ENCODE measurements at regions not wholly inside any gene's neighbourhood (a gene's known extent, or its start where the extent isn't known, plus 50 kb on each side); places are given as distances from the start of the nearest gene placed in this dataset.

DNA sequence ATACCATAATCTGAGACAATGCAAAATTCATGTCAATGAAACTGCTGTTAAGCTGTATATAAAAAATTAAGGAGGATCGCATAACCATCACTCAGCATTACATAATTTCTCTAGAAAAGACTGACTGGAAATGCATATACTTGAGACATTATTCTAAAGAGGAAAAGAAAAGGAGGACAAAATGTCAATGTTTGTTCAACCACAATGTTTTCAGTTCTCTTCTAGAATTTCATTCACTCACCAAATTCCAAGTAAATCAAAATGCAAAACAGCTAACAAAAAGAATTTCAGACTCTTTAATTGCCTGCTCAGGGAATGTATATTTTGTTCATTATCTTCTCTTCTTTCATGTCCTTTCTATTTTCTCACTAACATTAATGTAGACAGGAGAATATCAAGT is 106.2 kb upstream of the CCDC28A start:
- intact Hi-C loops (cut with micrococcal nuclease): no loop called here
- no peaks in the 10 kb centered on the region for H3K36me3 ChIP-seq (ENCODE audit: control insufficient read depth in 1 of 2, insufficient read depth in 2 of 2, low read length in 2 of 2)
- H3K27me3 ChIP-seq (ENCODE audit: insufficient read depth, low read length): no peaks in the 10 kb centered on the region
- TF ChIP-seq, protein P1, sequence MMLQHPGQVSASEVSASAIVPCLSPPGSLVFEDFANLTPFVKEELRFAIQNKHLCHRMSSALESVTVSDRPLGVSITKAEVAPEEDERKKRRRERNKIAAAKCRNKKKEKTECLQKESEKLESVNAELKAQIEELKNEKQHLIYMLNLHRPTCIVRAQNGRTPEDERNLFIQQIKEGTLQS (IDR thresholded peaks at IDR 0.05): no peak
- TF ChIP-seq YY1 (IDR thresholded peaks at IDR 0.05; ENCODE audit: extremely low read depth, insufficient replicate concordance, low read depth, low read length) (no peak), JUND (IDR thresholded peaks at IDR 0.05) (no peak), POLR2A (IDR thresholded peaks at IDR 0.05; ENCODE audit: borderline replicate concordance, extremely low read depth, insufficient read depth, insufficient read length) (no peak), TCF7L2 (IDR thresholded peaks at IDR 0.05; ENCODE audit: borderline replicate concordance, extremely low read depth, insufficient read depth, insufficient read length) (no peak), FOSL1 (IDR thresholded peaks at IDR 0.05; ENCODE audit: low read depth) (no peak), POLR2AphosphoS5 (IDR thresholded peaks at IDR 0.05; ENCODE audit: low read depth, low read length) (no peak), MAX (IDR thresholded peaks at IDR 0.05) (no peak), CBX3 (IDR thresholded peaks at IDR 0.05; ENCODE audit: low read depth) (no peak), ZNF274 (IDR thresholded peaks at IDR 0.05; ENCODE audit: low read depth, low read length) (no peak), SIN3A (IDR thresholded peaks at IDR 0.05; ENCODE audit: low read depth) (no peak), SRF (IDR thresholded peaks at IDR 0.05; ENCODE audit: low read depth) (no peak), RAD21 (IDR thresholded peaks at IDR 0.05; ENCODE audit: low read depth) (no peak), EZH2phosphoT487 (IDR thresholded peaks at IDR 0.05; ENCODE audit: borderline replicate concordance) (no peak), SP1 (IDR thresholded peaks at IDR 0.05; ENCODE audit: low read depth) (no peak), EGR1 (IDR thresholded peaks at IDR 0.05; ENCODE audit: low read depth) (no peak), CEBPB (IDR thresholded peaks at IDR 0.05; ENCODE audit: low read depth) (no peak), REST (IDR thresholded peaks at IDR 0.05; ENCODE audit: low read depth) (no peak)
- TF ChIP-seq, protein P2, sequence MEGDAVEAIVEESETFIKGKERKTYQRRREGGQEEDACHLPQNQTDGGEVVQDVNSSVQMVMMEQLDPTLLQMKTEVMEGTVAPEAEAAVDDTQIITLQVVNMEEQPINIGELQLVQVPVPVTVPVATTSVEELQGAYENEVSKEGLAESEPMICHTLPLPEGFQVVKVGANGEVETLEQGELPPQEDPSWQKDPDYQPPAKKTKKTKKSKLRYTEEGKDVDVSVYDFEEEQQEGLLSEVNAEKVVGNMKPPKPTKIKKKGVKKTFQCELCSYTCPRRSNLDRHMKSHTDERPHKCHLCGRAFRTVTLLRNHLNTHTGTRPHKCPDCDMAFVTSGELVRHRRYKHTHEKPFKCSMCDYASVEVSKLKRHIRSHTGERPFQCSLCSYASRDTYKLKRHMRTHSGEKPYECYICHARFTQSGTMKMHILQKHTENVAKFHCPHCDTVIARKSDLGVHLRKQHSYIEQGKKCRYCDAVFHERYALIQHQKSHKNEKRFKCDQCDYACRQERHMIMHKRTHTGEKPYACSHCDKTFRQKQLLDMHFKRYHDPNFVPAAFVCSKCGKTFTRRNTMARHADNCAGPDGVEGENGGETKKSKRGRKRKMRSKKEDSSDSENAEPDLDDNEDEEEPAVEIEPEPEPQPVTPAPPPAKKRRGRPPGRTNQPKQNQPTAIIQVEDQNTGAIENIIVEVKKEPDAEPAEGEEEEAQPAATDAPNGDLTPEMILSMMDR (IDR thresholded peaks at IDR 0.05 in 2 of 3, conservative IDR thresholded peaks at IDR 0.05 in 1 of 3; ENCODE audit: borderline replicate concordance in 1 of 3, insufficient read depth in 1 of 3, low read depth in 2 of 3, low read length in 2 of 3): no peak
- TF ChIP-seq, protein P3, sequence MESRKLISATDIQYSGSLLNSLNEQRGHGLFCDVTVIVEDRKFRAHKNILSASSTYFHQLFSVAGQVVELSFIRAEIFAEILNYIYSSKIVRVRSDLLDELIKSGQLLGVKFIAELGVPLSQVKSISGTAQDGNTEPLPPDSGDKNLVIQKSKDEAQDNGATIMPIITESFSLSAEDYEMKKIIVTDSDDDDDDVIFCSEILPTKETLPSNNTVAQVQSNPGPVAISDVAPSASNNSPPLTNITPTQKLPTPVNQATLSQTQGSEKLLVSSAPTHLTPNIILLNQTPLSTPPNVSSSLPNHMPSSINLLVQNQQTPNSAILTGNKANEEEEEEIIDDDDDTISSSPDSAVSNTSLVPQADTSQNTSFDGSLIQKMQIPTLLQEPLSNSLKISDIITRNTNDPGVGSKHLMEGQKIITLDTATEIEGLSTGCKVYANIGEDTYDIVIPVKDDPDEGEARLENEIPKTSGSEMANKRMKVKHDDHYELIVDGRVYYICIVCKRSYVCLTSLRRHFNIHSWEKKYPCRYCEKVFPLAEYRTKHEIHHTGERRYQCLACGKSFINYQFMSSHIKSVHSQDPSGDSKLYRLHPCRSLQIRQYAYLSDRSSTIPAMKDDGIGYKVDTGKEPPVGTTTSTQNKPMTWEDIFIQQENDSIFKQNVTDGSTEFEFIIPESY (IDR thresholded peaks at IDR 0.05; ENCODE audit: extremely low read depth, insufficient replicate concordance, low read length): no peak
- POLR2A ChIA-PET: no interaction called here
- H3K9me2 ChIP-seq (ENCODE audit: insufficient read depth): no peaks in the 10 kb centered on the region
- DNase-seq (ENCODE audit: low read depth, low spot score) (no peak), ATAC-seq (no peak)
- peaks cover 3 to 5% of the 10 kb centered on the region in 2 experiments for H3K4me1 ChIP-seq (ENCODE audit: control insufficient read depth in 1 of 2, insufficient read depth in 2 of 2, low read length in 2 of 2)
- no TSS peak for BruUV-seq (replicated peaks)
- no peaks in the 10 kb centered on the region for H4K20me1 ChIP-seq (ENCODE audit: insufficient read depth)
- CTCF ChIA-PET: no interaction called here
- H3K9me3 ChIP-seq (ENCODE audit: control insufficient read depth in 1 of 2, insufficient read depth in 1 of 2, low read depth in 1 of 2, low read length in 2 of 2): no peaks in the 10 kb centered on the region
- no peak overlapping the region for H3K9ac ChIP-seq (ENCODE audit: low read length)
- peaks cover 6% of the 10 kb centered on the region for H3K79me2 ChIP-seq (ENCODE audit: insufficient read depth, low read length)
- no peak overlapping the region for H3K4me3 ChIP-seq (replicated peaks in 1 of 2; ENCODE audit: low read depth in 1 of 2, low read length in 2 of 2)
- RAD21 ChIA-PET (ENCODE audit: low non-redundant PET in 1 of 2, low total read pairs in 2 of 2, uncharacterized antibody in 2 of 2, unreplicated experiment in 2 of 2): no interaction called here
- H2AFZ ChIP-seq (ENCODE audit: low read depth, low read length, poor library complexity, severe bottlenecking): no peak overlapping the region
- H3K27ac ChIP-seq (ENCODE audit: low read depth, low read length): no peak overlapping the region
- H3K4me2 ChIP-seq (ENCODE audit: low read length): no peak overlapping the region
